GM18861 (cell line): ENCODE measurements at regions not wholly inside any gene's neighbourhood (a gene's known extent, or its start where the extent isn't known, plus 50 kb on each side); places are given as distances from the start of the nearest gene placed in this dataset.

Source experiments
- ATAC-seq: cut with Tn5 transposase; IDR thresholded peaks from one replicate; pipeline ENCODE4 v1.9.1; 2021; ENCODE audit not compliant: unreplicated experiment

DNA sequence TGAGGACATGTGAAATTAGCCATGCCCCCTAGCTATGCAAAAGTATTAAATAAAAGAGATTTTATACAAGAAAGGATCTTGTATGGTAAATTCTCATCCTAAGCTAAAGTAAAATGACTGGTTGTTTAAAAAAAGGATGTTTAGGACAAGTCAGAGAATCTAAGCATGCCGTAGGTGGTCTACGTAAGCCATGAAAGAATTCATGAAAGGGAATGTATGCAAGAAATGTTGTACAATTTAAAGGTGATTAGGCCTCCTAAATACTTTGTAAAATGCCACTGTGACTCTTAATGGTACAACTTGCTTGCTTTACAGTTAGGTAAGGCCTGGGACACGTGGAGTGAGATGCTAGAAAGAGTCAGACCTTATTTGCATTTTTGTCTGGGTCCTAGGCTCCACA is 209.0 kb downstream of the EFHB start:
- no peak for ATAC-seq

DNA sequence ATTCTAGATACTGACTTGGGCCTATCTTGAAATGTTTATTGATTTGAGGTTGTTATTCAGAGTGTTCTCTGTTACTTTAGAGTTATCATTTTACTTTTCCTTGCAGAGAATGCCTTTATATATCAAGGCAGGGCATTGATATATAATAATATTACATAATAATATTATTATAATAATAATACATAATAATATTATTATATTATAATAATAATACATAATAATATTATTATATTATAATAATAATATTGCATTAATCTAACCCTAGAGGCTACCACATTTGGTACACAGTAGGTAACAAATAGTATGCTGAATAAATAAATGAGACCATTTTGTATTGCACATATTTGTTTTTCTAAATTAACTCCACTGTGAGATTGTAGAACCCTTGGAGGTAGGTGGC is 216.3 kb downstream of the EFHB start:
- ATAC-seq = no peak

DNA sequence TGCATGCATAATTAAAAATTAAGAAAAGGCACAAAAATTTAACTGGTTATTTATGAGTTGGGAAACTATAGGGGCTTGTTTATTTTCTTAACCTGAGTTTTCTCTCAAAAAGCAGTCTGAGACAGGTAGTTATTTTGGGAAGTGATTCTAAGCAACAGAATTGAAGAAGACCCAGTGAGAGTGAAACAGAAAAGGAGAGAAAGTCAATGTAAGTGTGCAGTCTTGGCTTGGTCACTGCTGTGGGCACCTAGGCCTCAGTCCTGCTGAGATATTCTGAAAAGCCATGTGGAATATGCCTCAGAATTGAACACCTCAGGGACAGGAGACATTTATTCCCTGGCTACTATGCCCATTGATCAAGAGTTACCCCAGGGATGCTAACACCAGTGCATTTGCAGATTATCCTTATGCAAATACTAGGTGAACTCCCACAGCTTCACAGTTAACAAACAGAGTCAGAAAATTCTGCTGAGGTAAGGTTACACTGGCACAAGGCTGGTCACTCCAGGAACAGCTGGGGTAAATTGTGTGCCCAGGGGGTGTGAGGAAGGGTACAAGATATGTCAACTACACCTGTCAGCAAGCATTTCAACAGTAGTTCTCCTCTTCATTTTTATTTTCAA is 222.7 kb downstream of the EFHB start:
- ATAC-seq = no peak

DNA sequence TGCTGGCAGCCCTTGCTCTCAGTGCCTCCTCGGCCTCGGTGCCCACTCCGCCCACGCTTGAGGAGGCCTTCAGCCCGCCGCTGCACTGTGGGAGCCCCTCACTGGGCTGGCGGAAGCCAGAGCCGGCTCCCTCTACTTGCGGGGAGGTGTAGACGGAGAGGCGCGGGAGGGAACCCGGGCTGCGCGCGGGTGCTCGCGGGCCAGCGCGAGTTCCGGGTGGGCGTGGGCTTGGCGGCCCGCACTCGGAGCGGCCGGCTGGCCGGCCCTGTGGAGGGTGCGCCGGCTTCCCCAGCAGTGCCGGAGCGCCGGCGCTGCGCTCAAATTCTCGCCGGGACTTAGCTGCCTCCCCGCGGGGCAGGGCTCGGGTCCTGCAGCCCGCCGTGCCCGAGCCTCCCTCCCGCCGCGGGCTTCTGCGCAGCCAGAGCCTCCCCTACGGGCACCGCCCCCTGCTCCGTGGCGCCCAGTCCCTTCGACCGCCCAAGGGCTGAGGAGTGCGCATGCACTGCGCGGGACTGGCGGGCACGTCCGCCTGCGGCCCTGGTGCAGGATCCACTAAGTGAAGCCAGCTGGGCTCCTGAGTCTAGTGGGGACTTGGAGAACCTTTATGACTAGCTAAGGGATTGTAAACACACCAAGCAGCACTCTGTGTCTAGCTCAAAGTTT is 231.5 kb downstream of the EFHB start:
- ATAC-seq = no peak

DNA sequence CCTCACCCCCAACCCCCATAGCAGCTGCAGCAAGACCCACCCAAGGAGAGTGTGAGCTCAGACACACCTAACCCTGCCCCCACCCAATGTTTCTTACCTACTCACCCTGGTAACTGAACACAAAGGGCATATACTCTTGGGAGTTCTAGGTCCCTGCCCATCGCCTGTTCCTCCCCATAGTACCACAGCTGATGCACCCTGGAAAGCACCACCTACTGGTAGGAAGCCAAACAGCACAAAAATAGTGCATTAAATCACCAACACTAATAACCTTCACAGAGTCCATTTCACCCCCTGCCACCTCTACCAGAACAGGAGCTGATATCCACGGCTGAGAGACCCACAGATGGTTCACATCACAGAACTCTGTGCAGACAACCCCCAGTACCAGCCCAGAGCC is 245.2 kb downstream of the EFHB start:
- no peak for ATAC-seq

DNA sequence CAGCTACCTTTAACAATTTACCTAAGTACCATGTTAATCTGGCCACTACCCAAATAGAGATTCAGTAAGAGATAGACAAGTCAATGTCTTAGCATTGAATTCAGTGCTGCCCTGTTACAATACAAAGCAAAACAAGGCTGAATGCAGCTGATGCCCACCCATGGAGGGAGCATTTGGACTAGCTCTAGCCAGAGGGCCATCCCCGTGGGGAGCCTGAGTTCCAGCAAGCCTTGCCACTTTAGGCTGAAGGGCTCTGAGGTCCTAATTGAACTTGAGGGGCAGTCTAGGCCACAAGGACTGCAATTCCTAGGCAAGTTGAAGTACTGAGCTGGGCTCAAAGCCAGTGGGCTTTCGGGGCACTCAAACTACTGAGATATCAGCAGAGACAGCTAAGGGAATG is 265.9 kb downstream of the EFHB start:
- no peak for ATAC-seq

DNA sequence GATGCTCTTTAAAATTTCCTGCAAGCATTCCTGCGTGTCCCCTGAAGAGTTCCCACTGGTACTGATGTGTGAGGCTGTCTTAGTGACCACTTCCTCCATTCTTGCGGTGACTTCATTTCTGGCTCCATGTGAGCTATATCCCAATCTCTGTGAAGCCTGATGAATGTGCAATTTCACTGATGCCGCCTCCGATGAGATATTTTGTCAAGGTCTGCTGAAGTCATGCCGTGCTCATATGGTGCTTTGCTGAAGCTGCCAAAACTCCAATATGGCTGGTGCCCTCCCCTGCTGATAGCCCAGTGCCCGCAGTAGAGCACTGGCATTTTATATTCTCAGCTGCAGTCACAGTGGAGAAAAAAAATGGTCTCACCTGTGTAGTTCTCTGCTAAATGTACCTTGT is 271.5 kb downstream of the EFHB start:
- no peak for ATAC-seq

DNA sequence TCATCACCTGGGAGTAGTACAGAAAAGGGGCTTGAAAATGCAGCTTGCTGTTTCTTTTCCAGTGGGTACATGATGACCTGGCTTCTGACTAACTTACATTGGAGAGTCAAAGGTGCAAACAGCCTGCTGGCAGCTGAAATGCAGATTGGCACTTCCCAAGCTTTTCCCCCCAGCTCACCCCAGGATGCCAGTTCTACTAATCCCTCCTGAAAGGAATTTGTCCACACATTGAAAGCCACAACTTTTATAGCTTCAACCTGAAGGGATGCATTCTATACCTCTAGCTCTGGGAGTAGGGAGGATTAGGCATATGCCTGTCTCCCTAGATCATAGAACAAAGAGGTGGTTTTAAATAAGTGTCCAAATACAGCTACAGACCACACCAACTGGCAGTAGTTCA is 281.7 kb downstream of the EFHB start:
- no peak for ATAC-seq

DNA sequence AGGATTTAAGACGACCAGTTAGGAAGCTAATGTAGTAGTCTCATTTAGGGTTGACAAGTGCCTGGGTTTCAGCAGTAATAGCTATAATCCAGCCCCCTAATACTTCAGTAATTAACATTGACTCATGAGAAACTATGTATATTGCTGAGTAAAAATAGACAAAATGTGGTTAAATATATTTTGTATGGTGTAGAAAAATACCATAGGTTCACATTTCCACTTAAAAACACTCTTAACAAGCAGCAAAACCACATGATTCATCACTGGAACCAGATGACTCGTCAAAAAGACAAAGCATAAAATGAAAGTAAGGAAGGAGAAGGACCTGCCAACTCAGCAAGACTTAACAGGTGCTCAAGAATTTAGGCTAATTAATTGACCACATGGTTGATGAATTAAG is 288.9 kb downstream of the EFHB start:
- peak; percentile 61 for ATAC-seq

DNA sequence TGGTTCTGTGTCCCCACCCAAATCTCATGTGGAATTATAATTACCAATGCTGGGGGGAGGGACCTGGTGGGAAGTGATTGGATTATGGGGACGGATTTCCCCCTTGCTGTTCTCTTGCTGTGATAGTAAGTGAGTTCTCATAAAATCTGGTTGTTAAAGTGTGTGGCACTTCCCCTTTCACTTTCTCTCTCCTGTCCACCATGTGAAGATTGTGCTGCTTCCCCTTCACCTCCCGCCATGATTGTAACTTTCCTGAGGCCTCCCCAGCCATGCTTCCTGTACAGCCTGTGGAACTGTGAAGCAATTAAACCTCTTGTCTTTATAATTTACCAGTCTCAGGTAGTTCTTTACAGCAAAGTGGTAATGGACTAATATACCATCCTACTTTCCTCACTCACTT is 289.6 kb downstream of the EFHB start:
- ATAC-seq = no peak

DNA sequence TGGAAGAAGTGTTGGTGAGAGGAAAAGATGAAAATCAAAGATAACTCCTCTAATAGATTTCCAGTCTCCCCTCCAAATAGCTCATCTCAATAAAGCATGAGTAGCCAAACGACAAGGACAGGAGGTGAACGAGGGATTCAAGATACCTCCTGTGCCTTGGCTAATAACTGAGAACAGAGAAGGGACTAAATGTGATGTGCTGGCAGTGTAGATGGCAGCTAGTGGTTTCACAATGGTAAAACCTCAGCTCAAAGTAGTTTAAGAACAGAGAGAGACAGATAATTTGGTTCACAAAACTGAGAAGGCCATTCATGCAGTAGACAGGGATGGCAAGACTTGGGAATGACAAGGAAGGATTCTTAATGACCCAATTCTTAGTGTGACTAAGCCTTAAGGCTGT is 292.6 kb downstream of the EFHB start:
- ATAC-seq = no peak

DNA sequence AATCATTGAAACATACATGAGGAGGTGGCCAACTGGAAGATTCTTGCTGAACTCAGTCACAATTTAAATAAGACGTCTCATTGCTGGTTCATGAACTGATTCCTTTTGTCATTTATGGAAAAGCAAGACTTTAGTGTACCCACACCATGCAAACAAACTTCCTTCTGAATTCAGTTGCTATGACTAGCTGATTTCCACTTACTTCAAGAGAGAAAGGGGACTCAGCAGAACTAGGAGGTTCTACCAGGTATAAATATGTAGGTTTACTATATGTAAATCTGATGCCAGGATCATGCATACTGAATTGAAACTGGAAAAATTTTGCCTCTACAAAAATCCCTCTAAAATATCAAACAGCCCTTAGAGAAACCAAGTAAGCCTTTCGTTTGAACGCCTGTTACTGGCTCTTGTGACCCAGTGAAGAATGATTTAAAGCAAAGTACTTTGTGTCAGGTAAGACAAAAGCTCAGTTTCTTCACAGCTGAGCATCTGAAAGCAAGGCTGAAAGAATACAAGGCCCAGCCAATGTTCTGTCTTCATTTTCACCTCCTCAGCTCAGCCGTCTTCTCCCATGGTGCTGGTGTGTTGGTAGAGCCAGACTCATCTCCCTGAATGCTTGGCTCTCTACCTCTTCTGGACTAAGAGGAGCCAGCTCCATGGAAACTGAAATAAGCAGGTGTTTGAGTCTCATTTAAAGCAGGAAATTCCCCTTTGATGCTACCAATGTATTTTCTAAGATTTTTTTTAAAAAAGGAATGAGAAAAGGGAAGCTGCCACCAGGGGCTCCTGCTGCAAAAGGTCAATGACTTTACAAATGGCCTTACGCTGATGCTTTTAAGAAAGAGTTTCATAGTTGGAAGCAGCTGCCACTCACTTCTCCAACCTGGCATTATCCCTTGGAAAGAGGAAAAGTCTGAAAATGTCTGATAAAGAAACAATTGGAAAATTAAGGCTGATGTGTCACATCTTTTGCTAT is 301.6 kb downstream of the EFHB start:
- ATAC-seq = no peak

DNA sequence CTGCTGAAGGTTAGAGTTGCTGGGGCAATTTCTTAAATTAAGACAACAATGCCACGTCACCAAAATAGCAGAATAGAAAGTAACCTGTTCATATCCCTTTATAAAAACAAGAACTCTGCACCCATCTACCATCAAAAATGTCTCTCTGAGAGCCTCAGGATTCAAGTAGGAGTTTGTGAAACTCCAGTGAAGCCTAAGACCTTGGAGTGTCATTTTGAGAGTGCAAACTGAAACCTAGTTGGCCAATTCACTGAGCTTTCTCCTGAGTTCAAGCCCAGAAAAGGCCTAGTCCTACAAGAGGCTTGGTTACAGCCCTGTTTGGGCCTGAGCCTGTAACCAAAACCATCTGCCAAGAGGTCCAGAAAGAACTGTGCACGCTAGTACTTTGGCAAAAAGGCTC is 335.1 kb downstream of the EFHB start:
- ATAC-seq = no peak

DNA sequence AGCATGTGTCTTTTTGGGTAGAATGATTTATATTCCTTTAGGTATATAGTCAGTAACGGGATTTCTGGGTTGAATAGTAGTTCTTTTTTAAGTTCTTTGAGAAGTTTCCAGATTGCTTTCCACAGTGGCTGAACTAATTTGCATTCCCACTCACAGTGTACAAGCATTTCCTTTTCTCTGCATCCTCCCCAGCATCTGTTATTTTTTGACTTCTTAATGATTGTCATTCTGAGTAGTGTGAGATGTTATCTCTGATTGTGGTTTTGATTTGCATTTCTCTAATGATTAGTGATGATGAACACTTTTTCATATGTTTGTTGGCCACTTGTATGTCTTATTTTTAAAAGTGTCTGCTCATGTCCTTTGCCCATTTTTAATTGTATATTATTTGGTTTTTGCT is 337.6 kb downstream of the EFHB start:
- ATAC-seq = peak; percentile 94

DNA sequence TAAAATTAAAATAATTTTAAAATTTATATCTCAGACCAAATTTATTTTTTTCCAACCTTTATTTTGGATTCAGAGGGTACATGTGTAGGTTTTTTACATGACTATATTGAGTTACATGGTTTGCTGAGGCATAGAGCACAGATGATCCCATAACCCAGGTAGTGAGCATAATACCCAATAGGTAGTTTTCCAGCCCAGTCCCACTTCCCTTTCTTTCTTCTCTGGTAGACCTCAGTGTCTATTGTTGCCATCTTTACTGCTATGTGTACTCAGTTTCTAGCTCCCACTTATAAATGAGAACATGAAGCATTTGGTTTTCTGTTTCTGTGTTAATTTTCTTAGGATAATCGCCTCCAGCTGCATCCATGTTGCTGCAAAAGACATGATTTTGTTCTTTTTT is 338.1 kb downstream of the EFHB start:
- ATAC-seq = no peak
